Muscle of leg (tissue), 3 donors: ENCODE measurements at regions not wholly inside any gene's neighbourhood (a gene's known extent, or its start where the extent isn't known, plus 50 kb on each side); places are given as distances from the start of the nearest gene placed in this dataset.

Experiments
- DNase-seq: peaks from one replicate; pipeline ENCODE4 v3.0.0; 2013
- H3K27ac ChIP-seq: one replicate; pipeline ENCODE4 v1.5.1; 2013; ENCODE audit warnings: mild to moderate bottlenecking, low read length, control low read depth
- H3K27me3 ChIP-seq: one replicate; pipeline ENCODE4 v1.6.1; 2013; ENCODE audit warnings: low read length; ENCODE audit not compliant: control insufficient read depth, insufficient read depth
- H3K36me3 ChIP-seq: one replicate; pipeline ENCODE4 v1.6.1; 2013; ENCODE audit warnings: low read length; ENCODE audit not compliant: control insufficient read depth, insufficient read depth
- H3K4me1 ChIP-seq: one replicate; pipeline ENCODE4 v1.6.1; 2013; ENCODE audit warnings: low read length; ENCODE audit not compliant: control insufficient read depth, insufficient read depth
- H3K4me3 ChIP-seq: one replicate; pipeline ENCODE4 v1.5.1; 2013; ENCODE audit warnings: low read length, control low read depth
- H3K9me3 ChIP-seq: replicated peaks from 2 replicates; pipeline ENCODE4 v1.6.1; 2013; ENCODE audit warnings: low read depth, low read length; ENCODE audit not compliant: control insufficient read depth
- WGBS: methylation state at CpG from one replicate; pipeline ENCODE4 v1.1.5; 2013; ENCODE audit warnings: missing lambda C conversion rate; ENCODE audit not compliant: insufficient coverage; 5-methylcytosine and 5-hydroxymethylcytosine counted together

GRCh38 chr5:73999297-73999696 lies 373.3 kb downstream of the ARHGEF28 start:
- H3K4me3 ChIP-seq: no peak overlapping the region
- DNase-seq: peak; percentile 87
- no peaks in the 10 kb centered on the region for H3K9me3 ChIP-seq
- peaks cover 2% of the 10 kb centered on the region for H3K4me1 ChIP-seq
- no peaks in the 10 kb centered on the region for H3K27me3 ChIP-seq
- peaks cover 2% of the 10 kb centered on the region for H3K36me3 ChIP-seq
- H3K27ac ChIP-seq: peak overlapping the region; percentile 14
- WGBS: no CpG with 5 or more reads among the region's 3 CpGs

GRCh38 chr5:73998489-73998888 lies 372.5 kb downstream of the ARHGEF28 start:
- no peak overlapping the region for H3K27ac ChIP-seq
- peak; percentile 89 for DNase-seq
- H3K4me1 ChIP-seq: peaks cover 2% of the 10 kb centered on the region
- H3K27me3 ChIP-seq: no peaks in the 10 kb centered on the region
- no CpG with 5 or more reads among the region's 4 CpGs for WGBS
- H3K9me3 ChIP-seq: no peaks in the 10 kb centered on the region
- H3K4me3 ChIP-seq: no peak overlapping the region
- H3K36me3 ChIP-seq: peaks cover 2% of the 10 kb centered on the region

GRCh38 chr5:73997960-73998359 lies 372.0 kb downstream of the ARHGEF28 start:
- H3K4me3 ChIP-seq: no peak overlapping the region
- peak; percentile 68 for DNase-seq
- H3K27ac ChIP-seq: no peak overlapping the region
- H3K27me3 ChIP-seq: no peaks in the 10 kb centered on the region
- no peaks in the 10 kb centered on the region for H3K9me3 ChIP-seq
- H3K36me3 ChIP-seq: peaks cover 2% of the 10 kb centered on the region
- peaks cover 2% of the 10 kb centered on the region for H3K4me1 ChIP-seq

DNA sequence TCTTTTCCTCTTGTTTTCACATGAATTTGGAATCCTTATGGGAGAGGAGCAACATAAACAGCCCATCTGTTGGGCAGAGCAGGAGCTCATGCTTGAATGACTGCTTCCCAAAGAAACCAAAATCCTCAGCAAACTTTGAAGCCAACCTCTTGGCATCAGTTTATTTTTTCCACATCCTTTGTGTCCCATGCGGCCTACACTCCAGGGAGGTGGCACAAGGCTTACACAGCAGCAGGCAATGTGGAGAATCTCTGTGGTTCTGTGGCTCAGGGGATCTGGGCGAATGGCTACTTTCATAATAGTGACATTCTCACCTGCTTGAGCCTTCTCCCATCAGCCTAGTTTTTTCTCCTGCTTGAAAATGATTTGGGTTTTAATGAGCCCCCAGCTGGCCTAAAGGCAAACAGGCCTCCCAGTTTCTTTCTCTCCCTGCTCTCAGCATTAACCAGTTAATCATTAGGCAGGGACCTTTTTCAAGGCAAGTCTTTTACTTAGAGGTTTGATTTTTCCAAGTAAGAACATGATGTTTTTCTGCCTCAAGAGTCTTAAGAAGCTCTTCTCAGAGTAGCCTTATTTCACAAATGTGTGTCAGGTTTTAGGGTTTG lies 370.3 kb downstream of the ARHGEF28 start:
- Histone ChIP-seq H3K27me3 (no peaks in the 10 kb centered on the region), H3K9me3 (no peaks in the 10 kb centered on the region), H3K36me3 (no peaks in the 10 kb centered on the region), H3K4me1 (peaks cover 2% of the 10 kb centered on the region), H3K4me3 (no peak overlapping the region), H3K27ac (no peak overlapping the region)
- no CpG with 5 or more reads among the region's 2 CpGs for WGBS
- DNase-seq: no peak

DNA sequence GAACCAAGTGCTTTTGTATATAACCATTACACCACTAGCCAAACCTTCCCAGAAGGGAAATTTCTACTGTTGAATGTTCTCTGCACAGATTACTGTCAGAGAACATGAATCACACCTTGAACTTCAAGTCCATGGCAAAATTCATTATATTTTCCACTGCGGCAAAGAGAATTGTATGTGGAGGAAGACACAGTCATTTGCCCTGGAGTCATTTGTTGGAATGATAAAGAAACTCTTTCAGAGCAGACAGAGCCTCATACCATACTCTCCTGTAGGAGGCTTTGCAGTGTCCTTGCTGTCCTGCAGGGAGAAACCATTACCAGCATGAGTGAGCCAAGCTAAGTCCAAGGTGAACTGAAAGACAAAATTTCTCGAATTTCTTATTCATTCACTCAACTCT lies 369.0 kb downstream of the ARHGEF28 start:
- H3K4me3 ChIP-seq: no peak overlapping the region
- H3K27ac ChIP-seq: no peak overlapping the region
- no peaks in the 10 kb centered on the region for H3K9me3 ChIP-seq
- H3K36me3 ChIP-seq: no peaks in the 10 kb centered on the region
- H3K4me1 ChIP-seq: peaks cover 2% of the 10 kb centered on the region
- H3K27me3 ChIP-seq: no peaks in the 10 kb centered on the region
- no peak for DNase-seq
- WGBS: 83% methylated on average over 1 of the region's 2 CpGs
